T-cell (primary cell): ENCODE measurements at regions not wholly inside any gene's neighbourhood (a gene's known extent, or its start where the extent isn't known, plus 50 kb on each side); places are given as distances from the start of the nearest gene placed in this dataset.

Experiments
- ATAC-seq, 4 experiments: fragments of 200-7000 bp in 3 of 4; fragments of 150-1000 bp in 1 of 4; cut with Tn5 transposase; replicated peaks in 1 of 4; 1 replicate in 3 of 4; 2 replicates in 1 of 4; pipeline ENCODE4 v1.10.0; 2021; ENCODE audit warnings: moderate library complexity in 3 of 4, mild to moderate bottlenecking in 2 of 4, moderate number of reproducible peaks in 1 of 4
- CTCF ChIA-PET, 2 donors: fragments of 300-600 bp; sonication (Branson Sonifier 250); formaldehyde crosslinking; loops; one replicate each; lab custom pipeline; 2022; ENCODE audit warnings: antibody characterized with exemption in 2 of 2; lab: Charles Lee
- POLR2A ChIA-PET, 2 donors: fragments of 300-600 bp; sonication (Branson Sonifier 250); formaldehyde crosslinking; loops; one replicate each; lab custom pipeline; 2022; ENCODE audit warnings: antibody characterized with exemption in 2 of 2; lab: Charles Lee
- DNase-seq, 35 experiments: peaks; one replicate each; pipeline versions ENCODE4 v3.0.0 to v3.0.0-alpha.2; 2013 to 2023
- H3K27ac ChIP-seq: one replicate; pipeline ENCODE4 v1.5.1; 2013; ENCODE audit warnings: low read length
- H3K27me3 ChIP-seq, 2 experiments: replicated peaks in 1 of 2; 1 replicate in 1 of 2; 2 replicates in 1 of 2; pipeline versions ENCODE4 v1.6.1 to v1.7.0; 2013; ENCODE audit warnings: low read length in 1 of 2, mixed read lengths in 1 of 2; ENCODE audit not compliant: control insufficient read depth in 2 of 2, insufficient read depth in 2 of 2; ENCODE audit errors: extremely low read depth in 1 of 2
- H3K36me3 ChIP-seq, 2 donors: 1 replicate in 1 of 2; 2 replicates in 1 of 2; pipeline versions ENCODE4 v1.6.1 to v1.7.0; 2013; ENCODE audit warnings: low read length in 1 of 2; ENCODE audit not compliant: control insufficient read depth in 2 of 2, insufficient read depth in 1 of 2; ENCODE audit errors: extremely low read depth in 1 of 2
- H3K4me1 ChIP-seq, 2 experiments: 1 replicate in 1 of 2; 2 replicates in 1 of 2; pipeline versions ENCODE4 v1.6.1 to v1.7.0; 2013; ENCODE audit warnings: low read length in 2 of 2, mixed read lengths in 1 of 2; ENCODE audit not compliant: insufficient read depth in 2 of 2, control insufficient read depth in 1 of 2; ENCODE audit errors: extremely low read depth in 1 of 2
- H3K4me3 ChIP-seq, 2 donors: 1 replicate in 1 of 2; 2 replicates in 1 of 2; pipeline versions ENCODE4 v1.5.1 to v1.7.0; 2013; ENCODE audit warnings: mild to moderate bottlenecking in 2 of 2, low read length in 1 of 2, moderate library complexity in 1 of 2; ENCODE audit not compliant: control insufficient read depth in 1 of 2; ENCODE audit errors: extremely low read depth in 1 of 2
- H3K9me3 ChIP-seq: 2 replicates; pipeline ENCODE4 v1.7.0; 2013
- H3K27ac Mint-ChIP-seq, 2 donors: one replicate each; pipeline ENCODE4 v1.8.0; 2020 to 2021; ENCODE audit warnings: mild to moderate bottlenecking in 2 of 2, mixed read lengths in 2 of 2
- H3K27me3 Mint-ChIP-seq, 2 donors: one replicate each; pipeline ENCODE4 v1.8.0; 2021 to 2022; ENCODE audit warnings: mixed read lengths in 2 of 2
- H3K36me3 Mint-ChIP-seq: one replicate; pipeline ENCODE4 v1.8.0; 2021; ENCODE audit warnings: mixed read lengths
- H3K4me1 Mint-ChIP-seq, 3 donors: one replicate each; pipeline ENCODE4 v1.8.0; 2020 to 2022; ENCODE audit warnings: mixed read lengths in 3 of 3, mild to moderate bottlenecking in 1 of 3
- H3K4me3 Mint-ChIP-seq, 3 donors: one replicate each; pipeline ENCODE4 v1.8.0; 2020 to 2022; ENCODE audit warnings: mild to moderate bottlenecking in 3 of 3, mixed read lengths in 3 of 3, moderate library complexity in 3 of 3
- H3K9me3 Mint-ChIP-seq, 3 donors: one replicate each; pipeline ENCODE4 v1.8.0; 2020 to 2022; ENCODE audit warnings: mixed read lengths in 3 of 3
- WGBS: methylation state at CpG from one replicate; pipeline ENCODE4 v1.1.5; 2013; ENCODE audit warnings: missing lambda C conversion rate; ENCODE audit not compliant: insufficient coverage; 5-methylcytosine and 5-hydroxymethylcytosine counted together

GRCh38 chr1:222242492-222242891, 305.4 kb downstream of the HHIPL2 start:
- H3K27ac ChIP-seq = no peak overlapping the region
- no peak overlapping the region for H3K4me3 Mint-ChIP-seq
- 71% methylated on average over 1 of the region's 1 CpG for WGBS
- CTCF ChIA-PET = no interaction called here
- no peaks in the 10 kb centered on the region for H3K9me3 Mint-ChIP-seq
- no peak for ATAC-seq
- no peak for DNase-seq
- no peaks in the 10 kb centered on the region for H3K36me3 ChIP-seq
- H3K4me1 ChIP-seq = no peaks in the 10 kb centered on the region
- H3K27me3 ChIP-seq = peaks cover 0 to 7% of the 10 kb centered on the region in 2 experiments
- no peaks in the 10 kb centered on the region for H3K36me3 Mint-ChIP-seq
- no peaks in the 10 kb centered on the region for H3K27me3 Mint-ChIP-seq
- H3K9me3 ChIP-seq = no peaks in the 10 kb centered on the region
- POLR2A ChIA-PET = no interaction called here
- no peak overlapping the region for H3K4me3 ChIP-seq
- peaks cover 2 to 7% (median 3%) of the 10 kb centered on the region in 3 donors for H3K4me1 Mint-ChIP-seq
- no peak overlapping the region for H3K27ac Mint-ChIP-seq

- CTCF ChIA-PET = no interaction called here
- Mint-ChIP-seq H3K4me1 (no peaks in the 10 kb centered on the region), H3K4me3 (no peak overlapping the region), H3K36me3 (no peaks in the 10 kb centered on the region), H3K27me3 (no peaks in the 10 kb centered on the region), H3K27ac (no peak overlapping the region), H3K9me3 (no peaks in the 10 kb centered on the region)
- ATAC-seq = no peak
- Histone ChIP-seq H3K9me3 (no peaks in the 10 kb centered on the region), H3K27ac (no peak overlapping the region), H3K4me3 (no peak overlapping the region), H3K27me3 (peaks cover 0 to 7% of the 10 kb centered on the region in 2 experiments), H3K36me3 (no peaks in the 10 kb centered on the region), H3K4me1 (no peaks in the 10 kb centered on the region)
- POLR2A ChIA-PET = no interaction called here
- no peak for DNase-seq
- WGBS = 91% methylated on average over 3 of the region's 5 CpGs
These were observed 306.5 kb downstream of the HHIPL2 start for GRCh38 chr1:222241410-222241809.

DNA sequence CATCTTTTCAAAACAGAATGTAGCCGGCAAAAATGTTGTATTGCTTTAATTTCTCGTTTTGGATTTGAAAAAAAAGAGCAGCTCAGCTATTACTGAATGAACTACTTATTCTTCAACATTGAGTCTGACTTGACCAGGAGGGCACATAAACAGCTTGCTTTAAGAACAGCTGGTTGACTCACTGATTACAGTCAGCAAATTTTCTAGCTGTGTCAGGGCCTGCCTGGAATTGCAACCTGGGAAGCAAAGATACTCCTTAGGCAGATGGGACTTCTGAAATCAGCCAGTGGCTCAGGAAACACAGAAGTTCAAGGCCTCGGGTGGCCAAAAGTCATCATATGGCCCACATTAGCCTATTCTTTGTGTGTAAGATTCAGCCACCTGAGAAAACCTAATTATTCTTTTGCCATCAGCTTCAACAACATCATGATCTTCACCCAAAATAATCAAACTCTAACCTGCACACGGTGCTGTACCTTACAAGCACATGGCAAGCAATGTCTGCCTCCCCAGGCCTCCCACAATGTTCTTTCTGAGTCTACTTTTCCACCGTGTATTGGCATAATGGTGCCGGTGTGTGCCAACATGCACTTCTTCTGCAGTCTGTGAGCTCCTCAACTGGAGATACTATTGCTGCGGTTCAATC, 307.2 kb downstream of the HHIPL2 start:
- Histone ChIP-seq H3K4me3 (no peak overlapping the region), H3K27ac (no peak overlapping the region), H3K27me3 (peaks cover 0 to 7% of the 10 kb centered on the region in 2 experiments), H3K36me3 (no peaks in the 10 kb centered on the region), H3K9me3 (no peaks in the 10 kb centered on the region), H3K4me1 (no peaks in the 10 kb centered on the region)
- Mint-ChIP-seq H3K4me3 (no peak overlapping the region), H3K36me3 (no peaks in the 10 kb centered on the region), H3K4me1 (no peaks in the 10 kb centered on the region), H3K9me3 (no peaks in the 10 kb centered on the region), H3K27me3 (no peaks in the 10 kb centered on the region), H3K27ac (no peak overlapping the region)
- no peak for ATAC-seq
- CTCF ChIA-PET = no interaction called here
- WGBS = 65% methylated on average over 2 of the region's 7 CpGs
- POLR2A ChIA-PET = no interaction called here
- DNase-seq = no peak

GRCh38 chr1:222239130-222239529, 308.8 kb downstream of the HHIPL2 start:
- Histone ChIP-seq H3K27ac (no peak overlapping the region), H3K9me3 (no peaks in the 10 kb centered on the region), H3K27me3 (peaks cover 0 to 4% of the 10 kb centered on the region in 2 experiments), H3K4me1 (no peaks in the 10 kb centered on the region), H3K4me3 (no peak overlapping the region), H3K36me3 (no peaks in the 10 kb centered on the region)
- no CpG with 5 or more reads among the region's 1 CpG for WGBS
- Mint-ChIP-seq H3K4me3 (no peak overlapping the region), H3K36me3 (no peaks in the 10 kb centered on the region), H3K4me1 (no peaks in the 10 kb centered on the region), H3K27ac (no peak overlapping the region), H3K27me3 (no peaks in the 10 kb centered on the region), H3K9me3 (no peaks in the 10 kb centered on the region)
- ChIA-PET POLR2A (interaction anchor here in 1 of 2 donors (0.7 kb wide), 1 partner anchor 24 kb away, joined by 4 read pairs; no protein-coding TSS in a partner anchor), CTCF (no interaction called here)
- no peak for ATAC-seq
- DNase-seq = no peak

DNA sequence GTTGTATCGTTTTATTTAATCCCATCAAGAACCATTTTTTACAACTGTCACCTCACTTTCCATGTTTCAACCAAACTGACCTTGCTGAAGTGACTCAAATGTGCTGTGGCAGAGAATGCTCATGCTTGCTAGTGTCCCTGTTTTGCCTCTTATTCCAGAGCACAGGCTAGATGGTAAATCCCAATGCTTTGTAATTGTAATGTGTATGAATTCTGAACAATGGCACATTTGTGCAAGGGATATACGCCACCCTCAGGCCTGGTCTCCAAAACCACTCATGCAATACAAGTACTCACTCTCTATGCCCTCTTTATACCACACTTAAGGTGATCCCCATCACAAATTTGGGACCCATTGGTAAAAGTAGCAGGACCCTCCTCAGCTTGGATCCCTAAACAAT, 313.6 kb downstream of the HHIPL2 start:
- no peaks in the 10 kb centered on the region for H3K4me1 ChIP-seq
- Mint-ChIP-seq H3K4me3 (no peak overlapping the region), H3K36me3 (no peaks in the 10 kb centered on the region), H3K4me1 (no peaks in the 10 kb centered on the region), H3K27me3 (no peaks in the 10 kb centered on the region), H3K9me3 (no peaks in the 10 kb centered on the region), H3K27ac (no peak overlapping the region)
- H3K4me3 ChIP-seq = no peak overlapping the region
- no CpG with 5 or more reads among the region's 2 CpGs for WGBS
- no peak for DNase-seq
- ATAC-seq = no peak
- no peak overlapping the region for H3K27ac ChIP-seq
- no peaks in the 10 kb centered on the region for H3K9me3 ChIP-seq
- CTCF ChIA-PET = no interaction called here
- H3K36me3 ChIP-seq = no peaks in the 10 kb centered on the region
- POLR2A ChIA-PET = no interaction called here
- no peaks in the 10 kb centered on the region for H3K27me3 ChIP-seq

DNA sequence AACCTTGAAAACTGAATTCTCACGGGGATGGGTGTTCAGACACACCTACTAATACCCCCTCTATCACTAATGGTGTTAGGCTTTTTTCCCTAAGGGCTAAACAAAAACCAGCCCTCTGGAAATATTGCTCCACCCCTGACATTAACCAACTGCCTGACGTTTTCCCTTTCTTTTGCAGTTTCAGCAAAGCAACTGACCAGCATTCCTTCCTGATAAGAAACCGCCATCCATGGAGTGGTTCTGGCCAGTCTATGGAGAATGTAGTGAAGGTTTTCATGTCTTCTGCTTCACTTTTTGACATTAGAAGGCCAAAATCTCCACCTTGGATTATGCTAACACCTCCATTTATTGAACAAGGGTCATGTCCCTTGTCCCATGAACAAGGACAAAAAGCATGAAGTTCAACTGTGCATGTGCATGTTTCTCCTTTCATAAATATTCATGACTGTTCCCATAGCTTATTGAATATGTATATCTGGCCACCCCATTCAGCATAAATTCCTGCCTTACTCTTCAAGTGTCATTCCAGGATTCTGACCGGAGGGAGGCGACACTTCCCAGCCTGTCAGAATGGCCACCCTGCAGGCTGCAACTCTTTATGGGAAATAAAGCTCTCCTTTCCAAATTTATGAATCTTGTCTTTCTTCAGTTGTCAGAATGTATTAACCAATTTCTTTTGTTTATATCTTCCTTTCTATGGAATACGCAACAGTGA, 314.3 kb downstream of the HHIPL2 start:
- Mint-ChIP-seq H3K36me3 (no peaks in the 10 kb centered on the region), H3K4me3 (no peak overlapping the region), H3K27me3 (no peaks in the 10 kb centered on the region), H3K9me3 (peaks cover 0 to 3% (median 0%) of the 10 kb centered on the region in 3 donors), H3K27ac (no peak overlapping the region), H3K4me1 (no peaks in the 10 kb centered on the region)
- no peak overlapping the region for H3K4me3 ChIP-seq
- H3K36me3 ChIP-seq = no peaks in the 10 kb centered on the region
- H3K27ac ChIP-seq = no peak overlapping the region
- POLR2A ChIA-PET = no interaction called here
- no peaks in the 10 kb centered on the region for H3K4me1 ChIP-seq
- no peaks in the 10 kb centered on the region for H3K9me3 ChIP-seq
- DNase-seq (no peak), ATAC-seq (no peak)
- CTCF ChIA-PET = no interaction called here
- H3K27me3 ChIP-seq = no peaks in the 10 kb centered on the region
- 87% methylated on average over 3 of the region's 6 CpGs for WGBS
